Activated B cell treated with CpG ODN at 0.5 μM for 24 hours (primary cell): ENCODE measurements at regions not wholly inside any gene's neighbourhood (a gene's known extent, or its start where the extent isn't known, plus 50 kb on each side); places are given as distances from the start of the nearest gene placed in this dataset.

Source experiments
- ATAC-seq: fragments of 200-7000 bp; cut with Tn5 transposase; one replicate; pipeline ENCODE4 v1.10.0; 2021; ENCODE audit warnings: low read depth, mild to moderate bottlenecking, moderate library complexity
- CTCF ChIA-PET: fragments of 350-600 bp; sonication (Branson Sonifier 250); formaldehyde crosslinking; loops from one replicate; lab custom pipeline; 2021; ENCODE audit warnings: antibody characterized with exemption; lab: Charles Lee
- POLR2A ChIA-PET: fragments of 350-600 bp; sonication (Branson Sonifier 250); formaldehyde crosslinking; loops from one replicate; lab custom pipeline; 2021; ENCODE audit warnings: antibody characterized with exemption; lab: Charles Lee
- DNase-seq: peaks from one replicate; pipeline ENCODE4 v3.0.0; 2022
- H3K27ac Mint-ChIP-seq: one replicate; pipeline ENCODE4 v1.8.0; 2020; ENCODE audit warnings: mixed read lengths
- H3K27me3 Mint-ChIP-seq: one replicate; pipeline ENCODE4 v1.8.0; 2021; ENCODE audit warnings: mixed read lengths
- H3K36me3 Mint-ChIP-seq: one replicate; pipeline ENCODE4 v1.8.0; 2021; ENCODE audit warnings: low read depth, mixed read lengths
- H3K4me1 Mint-ChIP-seq: one replicate; pipeline ENCODE4 v1.8.0; 2021; ENCODE audit warnings: mixed read lengths
- H3K4me3 Mint-ChIP-seq: one replicate; pipeline ENCODE4 v1.8.0; 2020; ENCODE audit warnings: mild to moderate bottlenecking, mixed read lengths
- H3K9me3 Mint-ChIP-seq: one replicate; pipeline ENCODE4 v1.8.0; 2020; ENCODE audit warnings: mixed read lengths
- CTCF ChIP-seq: fragments of 200-600 bp; IDR thresholded peaks from one replicate; pipeline ENCODE4 v1.8.0; 2022; ENCODE audit warnings: antibody characterized with exemption, mild to moderate bottlenecking
- intact Hi-C: fragments of 100-400 bp; cut with micrococcal nuclease; formaldehyde crosslinking; loops from one replicate; pipeline ENCODE4 v1.15.1; 2024

DNA sequence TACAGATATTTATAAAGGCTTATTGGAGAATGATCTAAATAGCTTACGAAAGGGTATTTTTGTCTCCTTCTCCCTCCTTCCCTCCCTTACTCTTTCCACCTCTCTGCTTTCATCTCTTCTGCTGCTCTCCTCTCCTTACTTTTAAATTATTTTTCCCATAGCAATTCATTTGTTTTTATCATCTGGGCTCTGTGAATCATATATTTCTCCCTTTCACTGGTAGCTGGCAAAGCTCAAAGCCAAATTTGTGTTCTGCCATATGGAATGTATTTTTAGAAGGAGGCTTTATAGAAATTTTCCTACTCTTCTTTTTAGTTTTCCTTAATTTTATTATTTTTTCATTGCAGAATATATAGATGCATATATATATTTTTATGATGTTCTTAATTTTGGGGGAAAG, 385.8 kb downstream of the C3orf38 start:
- TF ChIP-seq CTCF: no peak
- DNase-seq (no peak), ATAC-seq (no peak)
- H3K4me1 Mint-ChIP-seq: peaks cover 8% of the 10 kb centered on the region
- H3K4me3 Mint-ChIP-seq: no peak overlapping the region
- POLR2A ChIA-PET: no interaction called here
- no peaks in the 10 kb centered on the region for H3K27me3 Mint-ChIP-seq
- no peaks in the 10 kb centered on the region for H3K36me3 Mint-ChIP-seq
- no peak overlapping the region for H3K27ac Mint-ChIP-seq
- intact Hi-C loops: no loop called here
- no peaks in the 10 kb centered on the region for H3K9me3 Mint-ChIP-seq
- CTCF ChIA-PET: no interaction called here

- TF ChIP-seq CTCF: no peak
- CTCF ChIA-PET: no interaction called here
- H3K4me1 Mint-ChIP-seq: peaks cover 3% of the 10 kb centered on the region
- H3K36me3 Mint-ChIP-seq: no peaks in the 10 kb centered on the region
- intact Hi-C loops: no loop called here
- no peak for ATAC-seq
- DNase-seq: no peak
- no peaks in the 10 kb centered on the region for H3K27me3 Mint-ChIP-seq
- H3K27ac Mint-ChIP-seq: no peak overlapping the region
- no peak overlapping the region for H3K4me3 Mint-ChIP-seq
- H3K9me3 Mint-ChIP-seq: peaks cover 10% of the 10 kb centered on the region
- POLR2A ChIA-PET: no interaction called here
Measured at GRCh38 chr3:88542916-88543315, 393.2 kb downstream of the C3orf38 start.

GRCh38 chr3:88572450-88572849, 422.7 kb downstream of the C3orf38 start:
- H3K27ac Mint-ChIP-seq: no peak overlapping the region
- no peak for TF ChIP-seq CTCF
- H3K4me3 Mint-ChIP-seq: no peak overlapping the region
- H3K4me1 Mint-ChIP-seq: no peaks in the 10 kb centered on the region
- H3K27me3 Mint-ChIP-seq: no peaks in the 10 kb centered on the region
- H3K9me3 Mint-ChIP-seq: peaks cover 8% of the 10 kb centered on the region
- ChIA-PET CTCF (no interaction called here), POLR2A (no interaction called here)
- no peak for DNase-seq
- intact Hi-C loops: no loop called here
- H3K36me3 Mint-ChIP-seq: no peaks in the 10 kb centered on the region
- ATAC-seq: no peak

DNA sequence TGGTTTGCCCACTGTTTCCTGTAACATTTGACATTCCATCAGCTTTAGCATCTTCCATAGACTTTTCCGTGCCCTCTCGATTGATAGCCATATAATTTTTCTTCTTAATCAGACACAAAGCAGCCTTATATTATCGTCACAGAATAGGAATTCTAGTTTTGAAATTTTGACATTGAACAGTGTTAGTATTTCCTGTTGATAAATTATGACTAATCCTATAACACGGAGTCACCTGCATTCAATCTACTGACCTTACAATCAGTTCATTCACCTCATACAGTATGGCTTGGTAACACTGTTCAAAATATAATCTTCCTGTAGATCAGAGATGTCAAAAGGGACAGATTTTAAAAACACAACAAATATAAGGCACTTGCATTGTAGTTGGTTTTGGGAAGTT, 423.7 kb downstream of the C3orf38 start:
- no peak for ATAC-seq
- H3K9me3 Mint-ChIP-seq: peaks cover 8% of the 10 kb centered on the region

GRCh38 chr3:88574146-88574545, 424.4 kb downstream of the C3orf38 start:
- intact Hi-C loops: no loop called here
- Mint-ChIP-seq H3K27ac (no peak overlapping the region), H3K4me1 (no peaks in the 10 kb centered on the region), H3K4me3 (no peak overlapping the region), H3K9me3 (peaks cover 6% of the 10 kb centered on the region), H3K36me3 (no peaks in the 10 kb centered on the region), H3K27me3 (no peaks in the 10 kb centered on the region)
- DNase-seq: no peak
- TF ChIP-seq CTCF: no peak
- ChIA-PET POLR2A (no interaction called here), CTCF (no interaction called here)
- no peak for ATAC-seq

More for the DNA sequence above, 423.7 kb downstream of the C3orf38 start:
- Mint-ChIP-seq H3K36me3 (no peaks in the 10 kb centered on the region), H3K4me3 (no peak overlapping the region), H3K27me3 (no peaks in the 10 kb centered on the region), H3K27ac (no peak overlapping the region), H3K4me1 (no peaks in the 10 kb centered on the region)
- no peak for DNase-seq
- intact Hi-C loops: no loop called here
- TF ChIP-seq CTCF: no peak
- POLR2A ChIA-PET: no interaction called here
- CTCF ChIA-PET: no interaction called here
